ENCODE measurements at regions not wholly inside any gene's neighbourhood (a gene's known extent, or its start where the extent isn't known, plus 50 kb on each side); places are given as distances from the start of the nearest gene placed in this dataset.

DNA sequence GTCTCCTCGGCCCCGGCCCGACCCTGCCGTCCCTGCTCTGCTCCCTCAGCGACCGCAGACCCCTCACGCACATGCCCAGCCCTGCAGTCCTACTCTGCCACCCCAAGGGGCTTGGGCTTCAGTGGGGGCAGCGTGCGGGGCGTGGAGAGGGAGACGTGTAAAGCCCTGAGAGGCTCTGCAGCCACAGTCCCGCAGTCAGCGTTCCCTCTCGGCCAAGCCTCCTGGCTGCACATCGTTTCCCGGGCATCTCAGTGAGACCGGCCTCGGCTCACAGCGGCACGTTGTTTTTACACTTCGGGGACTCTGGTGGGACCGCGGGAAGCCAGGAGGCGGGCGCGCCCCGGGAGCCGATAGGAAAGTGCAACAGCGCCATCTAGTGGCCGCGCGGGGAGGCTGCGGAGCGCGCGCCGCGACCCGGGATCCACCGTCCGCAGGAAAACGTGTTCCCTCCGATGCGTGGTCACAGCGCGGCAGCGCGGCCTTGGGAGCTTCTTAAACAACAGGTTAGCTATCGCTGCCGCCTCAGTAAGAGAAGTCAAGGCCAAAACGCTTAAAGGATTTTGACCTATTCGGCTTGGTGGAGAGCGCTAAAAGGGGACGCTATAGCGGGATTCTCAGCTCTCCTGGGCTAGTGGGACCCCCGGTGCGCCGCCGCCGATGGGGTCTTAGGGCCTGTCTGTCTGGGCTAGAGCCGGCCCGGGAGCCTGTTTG, 226.8 kb upstream of the IGF1R start:
- peak; percentile 82 for DNase-seq

DNA sequence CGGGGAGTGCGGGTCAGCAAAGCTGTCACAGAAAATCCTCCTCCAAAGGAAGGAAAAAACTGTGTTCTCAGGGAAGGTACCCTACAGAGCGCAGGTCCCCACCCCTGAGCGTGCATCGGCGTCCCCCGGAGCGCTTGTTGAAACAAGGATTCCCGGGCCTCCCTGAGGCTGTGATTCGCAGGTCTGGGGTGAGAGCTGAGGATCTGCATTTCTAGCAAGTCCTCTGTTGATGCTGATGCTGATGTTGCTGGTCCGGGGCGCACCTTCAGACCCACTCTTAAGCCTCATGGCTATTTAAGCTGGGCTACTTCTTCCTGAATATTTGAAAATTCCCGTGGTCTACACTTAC, 226.2 kb upstream of the IGF1R start:
- DNase-seq = no peak

DNA sequence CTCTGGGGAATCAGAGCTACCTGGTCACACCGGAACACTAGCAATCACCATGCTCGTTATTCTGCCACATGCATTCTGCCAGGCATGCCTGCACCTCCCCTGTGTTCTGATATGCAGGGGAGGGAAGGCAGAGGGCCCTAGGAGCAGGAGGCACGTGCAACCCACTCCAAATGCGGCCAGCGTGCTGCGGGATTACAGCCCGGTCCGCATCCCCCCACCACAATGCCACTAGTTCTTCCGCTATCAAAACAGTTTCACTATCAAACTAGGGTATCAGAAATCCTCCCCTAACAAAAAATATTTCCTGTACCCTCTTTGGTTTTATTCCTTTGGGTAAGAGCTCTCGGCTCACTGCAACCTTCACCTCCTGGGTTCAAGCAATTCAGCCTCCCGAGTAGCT, 223.2 kb upstream of the IGF1R start:
- DNase-seq = no peak

DNA sequence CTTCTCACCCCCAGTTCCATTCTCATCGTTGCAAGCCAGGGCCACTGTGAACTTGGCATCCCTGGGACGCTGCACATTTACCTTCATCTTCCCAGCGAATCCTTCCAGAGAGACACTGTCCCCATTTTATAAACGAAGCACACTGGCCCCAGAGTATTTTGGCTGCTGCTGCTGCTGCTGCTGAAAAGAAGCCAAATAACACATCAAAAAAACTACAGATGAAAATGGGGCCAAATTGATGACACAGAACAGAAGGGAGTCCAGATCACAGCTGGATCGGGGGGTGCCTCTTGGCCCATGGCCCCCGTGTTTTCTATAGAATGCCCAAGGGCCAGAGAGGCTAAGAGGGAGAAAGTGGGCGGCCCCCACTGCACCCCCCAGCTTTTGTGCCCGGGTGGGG, 221.0 kb upstream of the IGF1R start:
- no peak for DNase-seq

DNA sequence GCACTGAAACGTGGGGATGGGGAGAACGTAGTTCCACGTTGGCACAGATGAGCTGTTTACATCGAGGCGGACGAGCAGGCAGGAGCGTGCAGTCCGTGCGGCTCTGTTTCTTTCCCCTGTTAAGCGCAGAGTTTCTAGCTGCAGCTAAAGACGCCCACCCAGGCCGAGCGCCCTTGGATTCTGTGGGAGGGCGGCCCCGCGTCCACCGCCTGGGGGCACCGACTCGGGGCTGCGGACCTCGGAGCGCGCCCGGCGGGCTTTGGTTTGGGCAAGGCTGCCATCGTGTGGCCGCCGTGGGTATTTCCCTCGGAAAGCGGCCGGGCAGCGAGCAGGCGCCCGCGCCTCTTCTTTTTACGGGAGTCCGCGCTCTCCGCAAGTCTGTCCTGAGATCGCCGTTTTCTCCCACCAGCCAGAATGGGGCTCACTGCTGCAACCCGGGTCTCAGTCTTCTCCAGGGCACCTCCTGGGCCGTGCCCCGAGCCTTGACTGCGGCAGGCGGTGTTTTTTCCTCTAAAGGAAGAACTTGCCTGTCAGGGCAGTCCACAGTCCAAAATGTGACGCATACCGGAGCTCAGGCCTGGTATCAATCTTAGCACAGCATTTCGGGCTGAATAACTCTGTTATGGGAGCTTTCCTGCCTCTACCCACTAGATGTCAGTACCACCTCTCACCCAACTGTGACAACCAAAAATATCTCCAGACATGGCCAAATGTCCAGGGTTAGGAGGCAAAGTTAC, 219.9 kb upstream of the IGF1R start:
- DNase-seq = peak; percentile 91

DNA sequence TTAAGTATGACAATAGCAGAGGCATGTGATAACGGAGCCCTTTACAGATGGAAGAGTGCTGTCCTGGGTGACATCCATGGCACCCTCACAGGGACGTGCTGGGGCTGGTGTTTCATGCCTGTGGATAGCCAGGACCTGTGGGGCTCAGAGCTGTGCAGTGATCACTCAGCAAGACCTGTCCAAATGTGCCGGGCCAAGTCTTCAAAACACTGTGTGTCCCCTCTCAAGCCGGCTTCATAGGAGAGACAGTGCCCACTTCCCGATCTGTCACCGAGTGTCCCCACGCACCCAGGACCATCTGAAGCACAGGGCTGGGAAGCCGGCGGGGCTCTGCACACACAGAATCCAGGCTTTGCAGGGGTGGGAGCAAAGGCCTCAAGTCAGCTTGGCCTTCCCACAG, 217.2 kb upstream of the IGF1R start:
- DNase-seq = no peak

DNA sequence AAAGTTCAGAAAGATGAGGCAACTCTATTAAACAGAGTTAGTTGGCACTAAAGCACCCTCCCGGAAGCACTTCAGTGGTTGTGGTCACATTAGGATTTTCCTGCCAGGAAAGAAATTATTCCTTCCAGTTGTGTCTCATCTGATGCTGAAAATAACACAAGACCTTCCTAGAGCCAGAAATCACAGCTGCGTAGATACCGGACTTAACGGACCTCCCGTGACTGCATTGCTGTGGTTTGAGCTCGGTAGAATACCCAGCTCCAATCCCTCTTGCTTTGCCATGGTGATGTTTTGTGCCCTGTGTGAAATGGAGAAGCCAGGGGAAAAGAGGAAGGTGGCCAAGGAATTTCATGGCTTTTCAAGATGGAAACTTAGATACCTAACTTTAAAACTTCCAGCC, 215.0 kb upstream of the IGF1R start:
- DNase-seq = no peak

DNA sequence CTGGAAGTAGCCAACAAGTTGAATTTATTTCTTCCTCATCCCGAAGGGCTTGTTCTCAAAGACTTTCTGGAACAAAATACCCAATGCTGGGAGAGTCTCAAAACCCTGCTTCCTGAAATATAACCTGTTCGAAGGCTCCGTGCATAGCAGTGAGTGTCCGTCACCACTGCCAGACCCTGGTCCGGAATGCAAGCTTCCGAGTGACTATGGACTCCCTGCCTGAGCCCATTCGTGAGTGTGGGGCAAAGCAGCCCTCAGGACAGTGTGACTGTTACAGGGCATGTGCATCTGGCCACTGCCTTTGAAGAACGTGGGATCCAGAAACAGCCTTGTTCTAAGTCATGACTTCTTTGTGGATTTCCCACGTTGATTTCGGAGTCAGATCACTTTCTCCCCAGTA, 214.5 kb upstream of the IGF1R start:
- DNase-seq = no peak

DNA sequence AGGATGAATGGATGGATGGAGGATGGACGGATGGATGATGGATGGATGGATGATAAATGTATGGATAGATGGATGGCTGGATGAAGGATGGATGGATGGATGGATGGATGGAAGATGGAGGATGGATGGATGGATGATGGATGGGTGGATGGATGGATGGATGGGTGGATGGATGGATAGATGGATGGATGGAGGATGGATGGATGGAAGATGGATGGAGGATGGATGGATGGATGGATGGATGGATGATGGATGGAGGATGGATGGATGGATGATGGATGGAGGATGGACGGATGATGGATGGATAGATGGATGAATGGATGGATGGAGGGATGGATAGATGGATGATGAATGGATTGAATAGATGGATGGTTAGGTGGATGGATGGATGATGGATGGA, 210.6 kb upstream of the IGF1R start:
- no peak for DNase-seq

DNA sequence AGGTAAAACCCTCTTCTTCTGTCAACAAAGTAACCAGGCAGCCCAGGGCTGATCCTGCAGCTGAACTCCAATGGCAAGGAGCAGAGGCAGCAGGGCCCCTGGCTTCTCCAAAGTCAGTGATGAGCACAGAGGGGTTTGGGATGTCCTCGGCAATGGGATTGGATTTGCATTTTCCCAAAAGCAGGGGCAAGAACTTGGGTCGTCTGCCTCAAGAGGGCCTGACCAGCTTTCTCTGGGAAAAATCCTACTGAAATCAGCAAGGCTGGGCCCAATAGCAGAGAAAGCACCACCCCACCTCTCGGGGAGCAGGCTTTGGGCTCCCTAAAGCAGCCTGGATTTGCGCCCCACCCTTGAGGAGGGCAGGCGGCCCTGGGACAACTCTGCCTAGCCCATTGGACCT, 210.0 kb upstream of the IGF1R start:
- no peak for DNase-seq

DNA sequence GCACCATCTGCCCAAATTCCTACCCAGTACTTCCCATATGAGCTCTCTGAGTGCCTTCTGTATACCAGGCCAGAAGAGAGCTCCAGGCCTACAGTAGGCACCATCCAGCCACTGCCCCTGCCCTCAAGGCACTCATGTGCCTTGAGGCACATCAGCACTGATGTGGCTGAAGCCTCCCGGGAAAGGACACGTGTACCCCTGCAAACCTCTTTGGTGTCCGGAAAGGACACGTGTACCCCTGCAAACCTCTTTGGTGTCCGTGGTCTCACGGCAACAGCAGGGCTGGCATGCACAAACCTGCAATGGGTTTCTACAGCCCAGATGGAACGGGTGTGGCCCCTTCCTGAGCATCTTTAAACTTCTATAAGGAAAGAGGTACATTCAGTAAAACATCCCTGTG, 209.4 kb upstream of the IGF1R start:
- no peak for DNase-seq

DNA sequence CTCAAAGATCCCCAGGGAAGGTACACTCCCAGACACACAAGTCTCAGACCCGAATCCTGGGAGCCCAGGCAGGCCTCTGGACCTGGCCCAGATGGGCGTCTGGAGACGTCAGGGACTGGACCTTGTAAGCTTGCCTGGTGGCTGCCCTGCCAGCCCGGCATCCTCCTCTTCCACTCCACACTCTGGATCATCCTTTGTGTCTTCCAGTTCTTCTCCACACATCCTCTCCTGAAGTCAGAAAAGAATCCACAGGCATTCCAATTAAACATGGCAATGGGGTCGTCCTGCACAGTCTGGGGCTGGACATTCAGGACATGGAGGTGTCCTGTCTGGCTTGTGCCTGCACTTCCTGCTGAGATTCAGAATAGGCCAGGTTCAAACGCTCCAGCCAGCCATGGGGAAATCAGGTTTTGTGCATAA, 208.8 kb upstream of the IGF1R start:
- no peak for DNase-seq

DNA sequence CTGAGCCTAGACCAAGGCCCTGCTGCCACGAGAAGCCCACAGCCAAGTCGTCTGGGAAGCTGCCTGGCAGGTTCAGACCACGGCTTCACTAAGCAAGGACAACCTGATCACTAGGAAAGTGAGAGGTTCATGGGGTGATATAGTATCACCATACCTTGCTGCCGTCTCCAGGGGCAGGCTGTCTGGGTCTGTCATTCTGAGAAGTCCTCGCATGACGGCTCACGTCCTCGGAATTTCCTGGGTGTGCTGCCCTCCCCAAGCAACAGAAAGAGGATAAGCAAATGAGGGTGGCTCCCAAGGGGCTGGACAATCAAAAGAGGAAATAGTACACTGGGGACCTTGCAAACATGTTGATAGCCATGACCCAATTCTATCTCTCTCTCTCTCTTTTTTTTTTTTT, 207.4 kb upstream of the IGF1R start:
- no peak for DNase-seq

DNA sequence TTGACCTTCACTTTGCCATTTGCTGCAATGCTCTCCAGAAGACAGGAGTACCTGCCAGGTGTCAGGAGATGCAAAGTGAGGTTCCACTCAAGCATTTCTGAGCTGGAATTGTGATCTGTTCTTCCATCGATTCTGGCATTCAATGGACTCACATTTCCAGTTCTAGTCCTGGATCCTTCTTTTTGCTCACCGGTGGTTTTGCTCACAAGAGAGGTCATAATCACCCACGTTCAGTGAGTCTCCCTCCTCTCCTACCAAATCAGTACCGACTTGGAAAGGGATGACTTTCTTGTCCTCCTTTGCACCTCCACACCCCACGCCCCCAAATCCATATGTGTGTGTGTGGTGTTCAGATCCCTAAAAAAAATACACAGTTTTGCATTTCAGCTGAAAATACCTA, 206.7 kb upstream of the IGF1R start:
- DNase-seq = no peak

DNA sequence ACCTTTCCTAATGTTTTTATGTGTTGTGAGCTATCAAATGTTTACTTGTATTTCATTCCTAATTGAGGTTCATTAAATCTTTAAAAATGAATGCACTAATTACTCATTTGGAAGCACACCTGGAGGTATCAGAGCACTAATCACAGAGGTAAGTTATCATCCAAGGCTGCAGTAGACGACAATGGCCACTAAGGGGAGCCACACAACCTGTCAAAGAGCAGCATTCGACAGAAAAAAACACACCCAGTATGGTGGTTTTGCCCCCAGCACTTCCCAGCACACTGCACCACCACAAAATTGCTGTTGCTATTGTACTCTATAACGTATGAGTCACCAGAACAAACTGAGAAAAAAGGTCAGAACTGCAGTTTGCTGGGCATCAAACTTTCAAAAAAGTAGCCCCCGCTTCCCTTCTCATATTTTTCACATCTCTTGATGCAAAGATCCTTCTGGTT, 205.9 kb upstream of the IGF1R start:
- DNase-seq = no peak

DNA sequence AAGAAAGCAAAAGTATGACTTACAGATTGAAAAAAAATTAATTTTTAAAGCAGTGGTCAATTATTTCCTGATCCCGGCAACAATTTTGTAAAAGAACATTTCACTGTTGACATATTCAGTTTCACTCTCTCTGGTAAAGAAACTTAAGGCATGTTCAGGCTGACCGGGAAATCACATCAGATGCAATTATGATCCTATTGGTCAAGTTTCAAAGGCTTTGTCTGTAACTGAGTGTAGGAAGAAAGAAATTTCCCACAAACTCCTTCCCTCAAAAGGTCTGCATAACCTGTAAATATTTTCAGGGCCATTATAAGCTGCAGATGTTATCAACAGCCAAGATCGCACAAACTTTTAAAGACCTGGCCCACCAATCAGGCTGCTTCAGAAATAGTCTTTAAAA, 205.4 kb upstream of the IGF1R start:
- DNase-seq = no peak

DNA sequence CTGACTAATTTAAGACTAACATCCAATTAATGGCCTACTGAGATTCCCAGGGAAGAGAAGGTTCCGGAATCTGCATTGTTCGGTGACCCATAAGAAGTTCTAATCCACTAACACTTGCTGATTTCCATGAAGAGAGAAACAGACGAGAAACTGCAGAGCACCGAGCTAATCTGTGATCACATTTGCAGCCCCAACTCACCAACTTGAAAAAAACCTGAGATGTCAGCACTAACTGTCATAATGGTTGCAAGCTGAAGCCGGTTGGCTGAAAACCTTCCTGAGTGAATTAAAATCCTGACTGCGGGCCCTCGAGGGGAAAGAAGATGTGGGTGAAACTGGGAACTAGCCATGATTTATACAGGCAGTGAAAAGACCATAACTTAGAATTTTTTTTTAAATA, 204.8 kb upstream of the IGF1R start:
- DNase-seq = no peak

DNA sequence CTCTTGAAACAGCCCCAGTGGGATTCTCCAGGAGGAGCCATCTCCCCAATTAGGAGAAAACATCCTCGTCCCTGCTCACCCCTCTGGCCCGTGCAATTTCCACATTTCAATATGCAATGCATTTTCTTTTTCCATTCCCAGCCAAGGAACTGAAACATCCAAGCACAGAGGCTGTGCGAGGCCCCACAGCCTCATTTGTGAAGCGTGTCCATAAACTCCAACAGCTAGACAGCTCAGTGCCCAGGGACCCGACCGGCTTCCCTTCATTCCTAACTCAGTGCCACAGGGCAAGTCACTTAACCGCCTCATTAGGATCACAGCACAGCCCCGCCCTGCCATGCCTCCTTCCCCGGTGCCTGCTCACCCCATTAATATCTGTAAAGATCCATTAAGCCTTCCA, 204.2 kb upstream of the IGF1R start:
- no peak for DNase-seq

DNA sequence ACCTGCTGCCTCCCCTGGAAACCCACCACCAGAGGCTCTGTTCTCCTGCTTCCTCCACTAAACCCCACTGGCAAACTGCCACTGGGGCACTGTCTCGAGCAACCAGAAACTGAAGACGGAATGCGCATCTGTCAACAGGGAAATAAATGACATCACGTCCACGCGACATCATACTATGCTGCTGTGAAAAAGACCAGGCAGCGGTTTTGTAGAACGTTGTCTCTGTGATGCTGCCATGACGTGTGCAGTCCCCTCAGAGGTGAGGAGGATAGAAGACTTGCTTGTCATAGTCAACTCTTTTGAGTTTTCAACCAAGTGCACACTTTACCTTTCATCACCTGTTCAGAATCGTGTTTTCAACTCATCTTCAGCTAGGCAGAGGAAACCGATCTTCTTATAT, 203.0 kb upstream of the IGF1R start:
- DNase-seq = no peak

DNA sequence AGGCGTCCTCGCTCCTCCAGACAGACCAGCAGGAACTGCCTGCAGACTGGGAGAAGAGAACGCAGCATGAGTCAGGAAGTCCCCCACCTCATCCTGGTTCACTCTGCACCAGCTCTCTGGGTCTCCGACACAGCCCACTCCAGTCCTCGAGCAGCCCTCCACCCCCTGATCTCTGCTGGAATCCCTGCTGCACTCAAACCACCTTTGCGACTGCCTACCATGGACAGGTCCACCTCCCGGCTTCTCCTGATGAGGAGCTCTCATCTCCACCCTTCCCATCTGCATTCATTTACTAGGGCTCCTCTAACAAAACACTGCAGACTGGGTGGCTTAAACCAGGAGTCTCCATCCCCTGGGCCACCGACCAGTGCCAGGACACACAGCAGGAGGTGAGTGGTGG, 202.3 kb upstream of the IGF1R start:
- no peak for DNase-seq

DNA sequence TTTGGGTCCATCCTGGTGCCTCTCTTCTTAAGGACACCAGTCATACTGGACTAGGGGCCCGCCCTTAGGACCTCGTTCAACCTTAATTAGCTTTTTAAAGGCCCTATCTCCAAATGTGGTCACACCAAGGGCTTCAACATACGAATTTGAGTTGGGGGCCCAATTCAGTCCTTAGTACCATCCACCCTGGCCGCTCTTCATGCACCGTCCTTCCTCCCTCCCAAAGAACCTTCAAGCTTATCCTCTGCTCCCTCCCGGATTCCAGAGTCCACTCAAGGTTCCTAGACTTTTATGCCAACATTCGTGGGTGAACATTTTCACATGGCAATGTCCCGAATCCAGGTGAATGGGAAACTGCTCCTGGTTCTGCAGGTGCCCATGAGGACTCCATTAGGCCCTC, 201.3 kb upstream of the IGF1R start:
- DNase-seq = no peak

DNA sequence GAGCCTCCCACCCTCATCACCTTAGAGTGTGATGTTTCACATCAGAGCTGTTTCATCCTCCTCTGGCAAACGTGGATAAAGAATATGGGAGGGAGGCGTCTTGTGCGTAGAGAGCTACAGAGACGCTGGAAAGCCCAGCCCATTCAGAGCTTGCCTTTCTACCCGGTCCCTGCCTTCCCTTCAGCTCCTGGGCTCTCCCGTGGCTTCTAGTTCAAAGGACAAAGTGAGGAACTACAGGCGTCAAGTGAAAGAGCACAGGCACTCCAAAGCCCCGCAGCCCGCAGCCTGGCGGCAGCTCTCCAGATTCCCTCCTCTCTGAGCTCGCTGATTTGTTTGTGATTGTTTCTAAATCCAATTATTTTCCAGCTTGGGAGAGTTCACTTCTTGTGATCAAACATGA, 197.1 kb upstream of the IGF1R start:
- DNase-seq = no peak

DNA sequence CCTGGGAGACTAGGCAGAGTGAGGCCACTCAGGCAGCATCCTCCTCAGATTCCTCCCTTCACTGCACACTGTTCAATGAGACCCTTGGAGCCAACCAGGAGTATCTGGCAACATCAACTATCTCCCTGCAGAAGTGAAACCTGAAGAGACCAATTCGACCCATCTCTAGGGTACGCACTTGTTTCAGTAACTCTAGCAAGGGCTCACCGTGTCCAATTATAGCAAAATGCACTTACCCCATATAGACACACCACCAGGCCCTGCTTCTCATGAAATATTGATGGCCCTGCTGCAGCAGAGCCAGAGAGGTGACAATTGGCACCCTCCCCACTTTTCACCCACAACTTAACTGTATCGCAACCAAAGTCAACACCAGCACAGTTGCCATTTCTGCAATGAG, 196.1 kb upstream of the IGF1R start:
- no peak for DNase-seq

DNA sequence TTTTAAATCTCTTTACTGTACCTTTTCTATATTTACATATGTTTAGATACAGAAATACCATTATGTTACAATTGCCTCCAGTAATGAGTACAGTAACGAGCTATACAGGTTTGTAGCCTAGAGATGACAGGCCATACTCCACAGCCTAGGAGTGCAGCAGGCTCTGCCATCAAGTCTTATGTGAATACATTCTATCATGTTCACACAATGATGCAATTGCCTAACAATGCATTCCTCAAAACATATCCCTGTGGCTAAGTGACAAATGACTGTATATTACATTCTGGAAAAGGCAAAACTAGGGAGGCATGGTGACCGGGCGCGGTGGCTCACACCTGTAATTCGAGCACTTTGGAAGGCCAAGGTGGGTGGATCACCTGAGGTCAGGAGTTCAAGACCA, 192.4 kb upstream of the IGF1R start:
- DNase-seq = no peak

DNA sequence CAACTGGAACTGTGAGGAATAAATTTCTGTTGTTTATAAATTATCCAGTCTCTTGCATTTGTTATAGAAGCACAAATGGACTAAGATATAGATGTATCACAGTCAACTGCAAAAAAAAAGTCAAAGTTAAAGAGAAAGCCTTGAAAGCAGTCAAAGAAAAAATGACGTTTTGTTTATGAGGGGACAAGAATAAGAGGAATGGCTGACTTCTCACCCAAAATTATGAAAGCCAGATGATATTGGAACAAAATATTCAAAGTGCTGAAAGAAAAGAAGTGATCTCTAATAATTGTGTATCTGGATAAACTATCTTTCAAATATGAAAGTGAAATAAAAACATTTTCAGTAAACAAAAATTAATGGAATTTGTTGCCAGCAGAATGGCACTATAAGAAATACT, 171.8 kb upstream of the IGF1R start:
- no peak for DNase-seq

Measured in right kidney (tissue), 1 donor.